ENCODE measurements at regions not wholly inside any gene's neighbourhood (a gene's known extent, or its start where the extent isn't known, plus 50 kb on each side); places are given as distances from the start of the nearest gene placed in this dataset.

- DNase-seq = no peak
- Mint-ChIP-seq H3K36me3 (no peaks in the 10 kb centered on the region), H3K4me3 (no peak overlapping the region), H3K27ac (peak overlapping the region in 1 of 9 donors; percentile 34), H3K4me1 (peaks cover 0 to 1% (median 0%) of the 10 kb centered on the region in 7 donors), H3K27me3 (peaks cover 20 to 36% (median 31%) of the 10 kb centered on the region in 5 donors), H3K9me3 (peaks cover 0 to 3% (median 0%) of the 10 kb centered on the region in 11 donors)
- intact Hi-C loops (cut with micrococcal nuclease) = no loop called here
- no peaks in the 10 kb centered on the region for H3K36me3 ChIP-seq (ENCODE audit: control insufficient read depth in 2 of 3, insufficient read depth in 3 of 3, low read length in 3 of 3)
- H3K4me1 ChIP-seq (ENCODE audit: control insufficient read depth in 2 of 2, insufficient read depth in 2 of 2, low read length in 2 of 2) = no peaks in the 10 kb centered on the region
- H3K27ac ChIP-seq (ENCODE audit: low read depth, low read length) = no peak overlapping the region
- no peaks in the 10 kb centered on the region for H3K9me3 ChIP-seq (ENCODE audit: control insufficient read depth in 2 of 3, low read length in 3 of 3)
- peaks cover 0 to 2% of the 10 kb centered on the region in 2 donors for H3K27me3 ChIP-seq (ENCODE audit: control insufficient read depth in 2 of 2, insufficient read depth in 2 of 2, low read length in 2 of 2)
- POLR2A ChIA-PET = no interaction called here
- no peak overlapping the region for H3K4me3 ChIP-seq (ENCODE audit: low read length)
- CTCF ChIA-PET = no interaction called here
- no peak for ATAC-seq
Observed at GRCh38 chr5:88518131-88519016, 249.7 kb upstream of the TMEM161B start.

GRCh38 chr5:88515881-88516819, 247.5 kb upstream of the TMEM161B start:
- ATAC-seq (no peak), DNase-seq (no peak)
- Histone ChIP-seq H3K4me1 (ENCODE audit: control insufficient read depth in 2 of 2, insufficient read depth in 2 of 2, low read length in 2 of 2) (no peaks in the 10 kb centered on the region), H3K27me3 (ENCODE audit: control insufficient read depth in 2 of 2, insufficient read depth in 2 of 2, low read length in 2 of 2) (peaks cover 0 to 2% of the 10 kb centered on the region in 2 donors), H3K4me3 (ENCODE audit: low read length) (no peak overlapping the region), H3K36me3 (ENCODE audit: control insufficient read depth in 2 of 3, insufficient read depth in 3 of 3, low read length in 3 of 3) (no peaks in the 10 kb centered on the region), H3K27ac (ENCODE audit: low read depth, low read length) (no peak overlapping the region), H3K9me3 (ENCODE audit: control insufficient read depth in 2 of 3, low read length in 3 of 3) (no peaks in the 10 kb centered on the region)
- POLR2A ChIA-PET = interaction anchor here (0.6 kb wide), 1 partner anchor 1744 kb away, joined by 9 read pairs; no protein-coding TSS in a partner anchor
- peaks cover 20 to 42% (median 22%) of the 10 kb centered on the region in 5 donors for H3K27me3 Mint-ChIP-seq
- no peak overlapping the region for H3K27ac Mint-ChIP-seq
- H3K4me1 Mint-ChIP-seq = peaks cover 0 to 1% (median 0%) of the 10 kb centered on the region in 7 donors
- H3K9me3 Mint-ChIP-seq = peaks cover 0 to 2% (median 0%) of the 10 kb centered on the region in 11 donors
- no peak overlapping the region for H3K4me3 Mint-ChIP-seq
- CTCF ChIA-PET = interaction anchor here (0.6 kb wide), 1 partner anchor 216 kb away, joined by 3 read pairs; no protein-coding TSS in a partner anchor
- intact Hi-C loops (cut with micrococcal nuclease) = no loop called here
- no peaks in the 10 kb centered on the region for H3K36me3 Mint-ChIP-seq

- no peak overlapping the region for H3K4me3 Mint-ChIP-seq
- H3K27me3 Mint-ChIP-seq = peaks cover 14 to 40% (median 18%) of the 10 kb centered on the region in 5 donors
- DNase-seq = no peak
- H3K36me3 Mint-ChIP-seq = no peaks in the 10 kb centered on the region
- Histone ChIP-seq H3K9me3 (ENCODE audit: control insufficient read depth in 2 of 3, low read length in 3 of 3) (no peaks in the 10 kb centered on the region), H3K4me1 (ENCODE audit: control insufficient read depth in 2 of 2, insufficient read depth in 2 of 2, low read length in 2 of 2) (no peaks in the 10 kb centered on the region), H3K27ac (ENCODE audit: low read depth, low read length) (no peak overlapping the region), H3K27me3 (ENCODE audit: control insufficient read depth in 2 of 2, insufficient read depth in 2 of 2, low read length in 2 of 2) (no peaks in the 10 kb centered on the region), H3K4me3 (ENCODE audit: low read length) (no peak overlapping the region), H3K36me3 (ENCODE audit: control insufficient read depth in 2 of 3, insufficient read depth in 3 of 3, low read length in 3 of 3) (no peaks in the 10 kb centered on the region)
- POLR2A ChIA-PET = interaction anchor here (0.6 kb wide), 1 partner anchor 1745 kb away, joined by 9 read pairs; no protein-coding TSS in a partner anchor
- CTCF ChIA-PET = no interaction called here
- H3K4me1 Mint-ChIP-seq = peaks cover 0 to 1% (median 0%) of the 10 kb centered on the region in 7 donors
- peaks cover 0 to 2% (median 0%) of the 10 kb centered on the region in 11 donors for H3K9me3 Mint-ChIP-seq
- intact Hi-C loops (cut with micrococcal nuclease) = no loop called here
- no peak overlapping the region for H3K27ac Mint-ChIP-seq
- no peak for ATAC-seq
Observed at GRCh38 chr5:88515068-88515467, 246.4 kb upstream of the TMEM161B start.

- H3K9me3 ChIP-seq (ENCODE audit: control insufficient read depth in 2 of 3, low read length in 3 of 3) = no peaks in the 10 kb centered on the region
- POLR2A ChIA-PET = no interaction called here
Observed at GRCh38 chr5:88509403-88509802, 240.8 kb upstream of the TMEM161B start.

GRCh38 chr5:88507261-88507660, 238.6 kb upstream of the TMEM161B start:
- POLR2A ChIA-PET = no interaction called here
- DNase-seq (no peak), ATAC-seq (no peak)
- CTCF ChIA-PET = no interaction called here
- no peak overlapping the region for H3K4me3 Mint-ChIP-seq
- H3K36me3 Mint-ChIP-seq = no peaks in the 10 kb centered on the region
- intact Hi-C loops (cut with micrococcal nuclease) = loop anchor here in 1 of 2 donors (10.0 kb wide), 1 partner anchor 1898 kb away; the partner anchor contains the start of gene CETN3
- Histone ChIP-seq H3K4me3 (ENCODE audit: low read length) (no peak overlapping the region), H3K9me3 (ENCODE audit: control insufficient read depth in 2 of 3, low read length in 3 of 3) (no peaks in the 10 kb centered on the region), H3K27ac (ENCODE audit: low read depth, low read length) (no peak overlapping the region), H3K36me3 (ENCODE audit: control insufficient read depth in 2 of 3, insufficient read depth in 3 of 3, low read length in 3 of 3) (no peaks in the 10 kb centered on the region), H3K4me1 (ENCODE audit: control insufficient read depth in 2 of 2, insufficient read depth in 2 of 2, low read length in 2 of 2) (no peaks in the 10 kb centered on the region), H3K27me3 (ENCODE audit: control insufficient read depth in 2 of 2, insufficient read depth in 2 of 2, low read length in 2 of 2) (no peaks in the 10 kb centered on the region)
- H3K9me3 Mint-ChIP-seq = no peaks in the 10 kb centered on the region
- peaks cover 6 to 15% (median 8%) of the 10 kb centered on the region in 7 donors for H3K4me1 Mint-ChIP-seq
- no peak overlapping the region for H3K27ac Mint-ChIP-seq
- peaks cover 0 to 25% (median 9%) of the 10 kb centered on the region in 5 donors for H3K27me3 Mint-ChIP-seq

More at GRCh38 chr5:88509403-88509802, 240.8 kb upstream of the TMEM161B start:
- H3K36me3 Mint-ChIP-seq = no peaks in the 10 kb centered on the region
- DNase-seq (no peak), ATAC-seq (no peak)
- peaks cover 0 to 2% (median 0%) of the 10 kb centered on the region in 11 donors for H3K9me3 Mint-ChIP-seq
- peaks cover 10 to 32% (median 18%) of the 10 kb centered on the region in 5 donors for H3K27me3 Mint-ChIP-seq
- CTCF ChIA-PET = no interaction called here
- H3K4me1 Mint-ChIP-seq = no peaks in the 10 kb centered on the region
- no peak overlapping the region for H3K27ac Mint-ChIP-seq
- no peak overlapping the region for H3K4me3 ChIP-seq (ENCODE audit: low read length)
- intact Hi-C loops (cut with micrococcal nuclease) = loop anchor here in 1 of 2 donors (10.0 kb wide), 1 partner anchor 1895 kb away; the partner anchor contains the start of gene CETN3
- H3K27ac ChIP-seq (ENCODE audit: low read depth, low read length) = no peak overlapping the region
- no peaks in the 10 kb centered on the region for H3K36me3 ChIP-seq (ENCODE audit: control insufficient read depth in 2 of 3, insufficient read depth in 3 of 3, low read length in 3 of 3)
- no peaks in the 10 kb centered on the region for H3K4me1 ChIP-seq (ENCODE audit: control insufficient read depth in 2 of 2, insufficient read depth in 2 of 2, low read length in 2 of 2)
- no peak overlapping the region for H3K4me3 Mint-ChIP-seq
- no peaks in the 10 kb centered on the region for H3K27me3 ChIP-seq (ENCODE audit: control insufficient read depth in 2 of 2, insufficient read depth in 2 of 2, low read length in 2 of 2)

GRCh38 chr5:88503406-88503805, 234.8 kb upstream of the TMEM161B start:
- ATAC-seq (no peak), DNase-seq (no peak)
- Histone ChIP-seq H3K4me3 (ENCODE audit: low read length) (no peak overlapping the region), H3K36me3 (ENCODE audit: control insufficient read depth in 2 of 3, insufficient read depth in 3 of 3, low read length in 3 of 3) (no peaks in the 10 kb centered on the region), H3K9me3 (ENCODE audit: control insufficient read depth in 2 of 3, low read length in 3 of 3) (no peaks in the 10 kb centered on the region), H3K27me3 (ENCODE audit: control insufficient read depth in 2 of 2, insufficient read depth in 2 of 2, low read length in 2 of 2) (no peaks in the 10 kb centered on the region), H3K27ac (ENCODE audit: low read depth, low read length) (no peak overlapping the region), H3K4me1 (ENCODE audit: control insufficient read depth in 2 of 2, insufficient read depth in 2 of 2, low read length in 2 of 2) (no peaks in the 10 kb centered on the region)
- intact Hi-C loops (cut with micrococcal nuclease) = loop anchor here (1.0 to 10.0 kb wide), 6 partner anchors 164 to 1901 kb away; partner anchors contain the start of genes CCNH (in 1 of the 2), CETN3 (in 1 of the 2), COX7C (in 1 of the 2) and TMEM161B (in 1 of the 2)
- Mint-ChIP-seq H3K4me1 (peaks cover 7 to 23% (median 17%) of the 10 kb centered on the region in 7 donors), H3K9me3 (no peaks in the 10 kb centered on the region), H3K36me3 (no peaks in the 10 kb centered on the region), H3K27me3 (peaks cover 0 to 19% (median 7%) of the 10 kb centered on the region in 5 donors), H3K4me3 (peak overlapping the region; percentile 44 to 100 (median 94)), H3K27ac (peak overlapping the region in 6 of 9 donors; percentile 3 to 97 (median 94))
- ChIA-PET CTCF (no interaction called here), POLR2A (interaction anchor here (1.2 kb wide), 1 partner anchor 10 kb away, joined by 4 read pairs; no protein-coding TSS in a partner anchor)

All from naive thymus-derived CD4-positive, alpha-beta T cell (primary cell).